Liver (tissue), 8 donors: ENCODE measurements at regions not wholly inside any gene's neighbourhood (a gene's known extent, or its start where the extent isn't known, plus 50 kb on each side); places are given as distances from the start of the nearest gene placed in this dataset.

ENCODE experiments used
- DNase-seq: peaks from one replicate; pipeline ENCODE4 v3.0.0-alpha.2; 2017; ENCODE audit warnings: low spot score
- H3K27ac ChIP-seq, 2 donors: one replicate each; pipeline ENCODE4 v1.7.0; 2013; ENCODE audit warnings: inconsistent platforms in 2 of 2, low read length in 2 of 2, control low read depth in 1 of 2, low read depth in 1 of 2, mild to moderate bottlenecking in 1 of 2
- H3K27me3 ChIP-seq, 4 donors: one replicate each; pipeline versions ENCODE4 v1.6.1 to v1.7.0; 2013; ENCODE audit warnings: low read length in 3 of 4, inconsistent platforms in 1 of 4, mild to moderate bottlenecking in 1 of 4, moderate library complexity in 1 of 4; ENCODE audit not compliant: control insufficient read depth in 4 of 4, insufficient read depth in 4 of 4
- H3K36me3 ChIP-seq, 4 donors: one replicate each; pipeline versions ENCODE4 v1.6.1 to v1.7.0; 2013; ENCODE audit warnings: low read length in 3 of 4, mild to moderate bottlenecking in 3 of 4, low read depth in 1 of 4, moderate library complexity in 1 of 4; ENCODE audit not compliant: control insufficient read depth in 4 of 4, insufficient read depth in 3 of 4
- H3K4me1 ChIP-seq, 4 donors: one replicate each; pipeline versions ENCODE4 v1.6.1 to v1.7.0; 2013; ENCODE audit warnings: low read length in 3 of 4, mild to moderate bottlenecking in 3 of 4, moderate library complexity in 1 of 4; ENCODE audit not compliant: control insufficient read depth in 4 of 4, insufficient read depth in 4 of 4
- H3K4me3 ChIP-seq, 3 donors: one replicate each; pipeline versions ENCODE4 v1.6.1 to v1.7.0; 2013; ENCODE audit warnings: low read length in 3 of 3, control low read depth in 1 of 3, low read depth in 1 of 3, mild to moderate bottlenecking in 1 of 3
- H3K9ac ChIP-seq, 2 donors: one replicate each; pipeline ENCODE4 v1.7.0; 2013; ENCODE audit warnings: low read length in 2 of 2, mild to moderate bottlenecking in 2 of 2, moderate library complexity in 2 of 2, control low read depth in 1 of 2, low read depth in 1 of 2
- H3K9me3 ChIP-seq, 4 donors: one replicate each; pipeline versions ENCODE4 v1.6.1 to v1.7.0; 2013; ENCODE audit warnings: low read length in 3 of 4; ENCODE audit not compliant: control insufficient read depth in 4 of 4
- EGR1 ChIP-seq, 2 donors: IDR thresholded peaks; 2 replicates each; pipeline ENCODE4 v1.6.1; 2016 to 2018; ENCODE audit warnings: antibody characterized with exemption in 2 of 2, low read depth in 2 of 2
- FOXA1 ChIP-seq: IDR thresholded peaks from 2 replicates; pipeline ENCODE4 v1.6.1; 2016; ENCODE audit warnings: antibody characterized with exemption
- FOXA2 ChIP-seq: IDR thresholded peaks from 2 replicates; pipeline ENCODE4 v1.6.1; 2016; ENCODE audit warnings: antibody characterized with exemption
- GABPA ChIP-seq, 2 donors: IDR thresholded peaks in 1 of 2; conservative IDR thresholded peaks in 1 of 2; 2 replicates each; pipeline ENCODE4 v1.6.1; 2016; ENCODE audit warnings: antibody characterized with exemption in 2 of 2, mild to moderate bottlenecking in 1 of 2, moderate library complexity in 1 of 2
- HNF4A ChIP-seq, 2 donors: conservative IDR thresholded peaks; 2 replicates each; pipeline ENCODE4 v1.6.1; 2016; ENCODE audit warnings: antibody characterized with exemption in 2 of 2, mild to moderate bottlenecking in 2 of 2
- JUND ChIP-seq, 2 donors: IDR thresholded peaks; 2 replicates each; pipeline ENCODE4 v1.6.1; 2016; ENCODE audit warnings: antibody characterized with exemption in 2 of 2
- MAX ChIP-seq: IDR thresholded peaks from 2 replicates; pipeline ENCODE4 v1.6.1; 2016; ENCODE audit warnings: antibody characterized with exemption
- RAD21 ChIP-seq, 2 donors: IDR thresholded peaks; 2 replicates each; pipeline ENCODE4 v1.6.1; 2016; ENCODE audit warnings: antibody characterized with exemption in 2 of 2, mild to moderate bottlenecking in 2 of 2
- RXRA ChIP-seq, 2 donors: IDR thresholded peaks; 2 replicates each; pipeline ENCODE4 v1.6.1; 2017 to 2018; ENCODE audit warnings: antibody characterized with exemption in 2 of 2, mild to moderate bottlenecking in 1 of 2
- SP1 ChIP-seq: IDR thresholded peaks from 2 replicates; pipeline ENCODE4 v1.6.1; 2018; ENCODE audit warnings: antibody characterized with exemption, mild to moderate bottlenecking
- TAF1 ChIP-seq: conservative IDR thresholded peaks from 2 replicates; pipeline ENCODE4 v1.6.1; 2016; ENCODE audit warnings: antibody characterized with exemption, mild to moderate bottlenecking
- YY1 ChIP-seq: IDR thresholded peaks from 2 replicates; pipeline ENCODE4 v1.6.1; 2016; ENCODE audit warnings: antibody characterized with exemption, mild to moderate bottlenecking
- ZBTB33 ChIP-seq: IDR thresholded peaks from 2 replicates; pipeline ENCODE4 v1.6.1; 2016; ENCODE audit warnings: antibody characterized with exemption
- whole genome bisulfite sequencing: extraction: QIAGEN DNeasy Blood & Tissue Kit; methylation state at CpG from one replicate; pipeline ENCODE4 v1.1.7; 2013; 5-methylcytosine and 5-hydroxymethylcytosine counted together
- TF ChIP-seq, protein P1 (sequence below): fragments of 150-350 bp; IDR thresholded peaks from 2 replicates; pipeline ENCODE4 v1.5.1; 2017; ENCODE audit warnings: improper control_type of control experiment, low read depth, low read length; ENCODE audit not compliant: missing input control
- TF ChIP-seq, protein P2 (sequence below): IDR thresholded peaks from 2 replicates; pipeline ENCODE4 v1.6.1; 2016; ENCODE audit warnings: antibody characterized with exemption, mild to moderate bottlenecking
- donor health status: healthy.
- donor health status: healthy.
- donor health status: healthy.
- donor health status: healthy.
- donor health status: healthy.

GRCh38 chr20:41693136-41693979 lies 75.2 kb upstream of the CHD6 start:
- Histone ChIP-seq H3K9ac (peak overlapping the region; percentile 67 to 98), H3K27ac (peak overlapping the region; percentile 80 to 91), H3K36me3 (no peaks in the 10 kb centered on the region), H3K27me3 (no peaks in the 10 kb centered on the region), H3K4me1 (peaks cover 0 to 11% (median 0%) of the 10 kb centered on the region in 4 donors), H3K9me3 (no peaks in the 10 kb centered on the region), H3K4me3 (peak overlapping the region; percentile 71 to 96 (median 74))
- WGBS, result under 1% methylated on average over 33 of the region's 33 CpGs
- peak; percentile 64 for DNase-seq
- TF ChIP-seq FOXA2, result peak; percentile 34
- TF ChIP-seq YY1, result peak; percentile 98
- TF ChIP-seq SP1, result peak; percentile 24
- peak; percentile 1 to 13 for TF ChIP-seq EGR1 (IDR thresholded peaks at IDR 0.05; ENCODE audit: low read depth in 2 of 2)
- TF ChIP-seq, protein P1, sequence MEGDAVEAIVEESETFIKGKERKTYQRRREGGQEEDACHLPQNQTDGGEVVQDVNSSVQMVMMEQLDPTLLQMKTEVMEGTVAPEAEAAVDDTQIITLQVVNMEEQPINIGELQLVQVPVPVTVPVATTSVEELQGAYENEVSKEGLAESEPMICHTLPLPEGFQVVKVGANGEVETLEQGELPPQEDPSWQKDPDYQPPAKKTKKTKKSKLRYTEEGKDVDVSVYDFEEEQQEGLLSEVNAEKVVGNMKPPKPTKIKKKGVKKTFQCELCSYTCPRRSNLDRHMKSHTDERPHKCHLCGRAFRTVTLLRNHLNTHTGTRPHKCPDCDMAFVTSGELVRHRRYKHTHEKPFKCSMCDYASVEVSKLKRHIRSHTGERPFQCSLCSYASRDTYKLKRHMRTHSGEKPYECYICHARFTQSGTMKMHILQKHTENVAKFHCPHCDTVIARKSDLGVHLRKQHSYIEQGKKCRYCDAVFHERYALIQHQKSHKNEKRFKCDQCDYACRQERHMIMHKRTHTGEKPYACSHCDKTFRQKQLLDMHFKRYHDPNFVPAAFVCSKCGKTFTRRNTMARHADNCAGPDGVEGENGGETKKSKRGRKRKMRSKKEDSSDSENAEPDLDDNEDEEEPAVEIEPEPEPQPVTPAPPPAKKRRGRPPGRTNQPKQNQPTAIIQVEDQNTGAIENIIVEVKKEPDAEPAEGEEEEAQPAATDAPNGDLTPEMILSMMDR, result peak; percentile 26
- peak; percentile 83 to 94 for TF ChIP-seq GABPA (IDR thresholded peaks at IDR 0.05 in 1 of 2, conservative IDR thresholded peaks at IDR 0.05 in 1 of 2)
- TF ChIP-seq RXRA (IDR thresholded peaks at IDR 0.05), result peak in 1 of 2 donors; percentile 49
- TF ChIP-seq, protein P2, sequence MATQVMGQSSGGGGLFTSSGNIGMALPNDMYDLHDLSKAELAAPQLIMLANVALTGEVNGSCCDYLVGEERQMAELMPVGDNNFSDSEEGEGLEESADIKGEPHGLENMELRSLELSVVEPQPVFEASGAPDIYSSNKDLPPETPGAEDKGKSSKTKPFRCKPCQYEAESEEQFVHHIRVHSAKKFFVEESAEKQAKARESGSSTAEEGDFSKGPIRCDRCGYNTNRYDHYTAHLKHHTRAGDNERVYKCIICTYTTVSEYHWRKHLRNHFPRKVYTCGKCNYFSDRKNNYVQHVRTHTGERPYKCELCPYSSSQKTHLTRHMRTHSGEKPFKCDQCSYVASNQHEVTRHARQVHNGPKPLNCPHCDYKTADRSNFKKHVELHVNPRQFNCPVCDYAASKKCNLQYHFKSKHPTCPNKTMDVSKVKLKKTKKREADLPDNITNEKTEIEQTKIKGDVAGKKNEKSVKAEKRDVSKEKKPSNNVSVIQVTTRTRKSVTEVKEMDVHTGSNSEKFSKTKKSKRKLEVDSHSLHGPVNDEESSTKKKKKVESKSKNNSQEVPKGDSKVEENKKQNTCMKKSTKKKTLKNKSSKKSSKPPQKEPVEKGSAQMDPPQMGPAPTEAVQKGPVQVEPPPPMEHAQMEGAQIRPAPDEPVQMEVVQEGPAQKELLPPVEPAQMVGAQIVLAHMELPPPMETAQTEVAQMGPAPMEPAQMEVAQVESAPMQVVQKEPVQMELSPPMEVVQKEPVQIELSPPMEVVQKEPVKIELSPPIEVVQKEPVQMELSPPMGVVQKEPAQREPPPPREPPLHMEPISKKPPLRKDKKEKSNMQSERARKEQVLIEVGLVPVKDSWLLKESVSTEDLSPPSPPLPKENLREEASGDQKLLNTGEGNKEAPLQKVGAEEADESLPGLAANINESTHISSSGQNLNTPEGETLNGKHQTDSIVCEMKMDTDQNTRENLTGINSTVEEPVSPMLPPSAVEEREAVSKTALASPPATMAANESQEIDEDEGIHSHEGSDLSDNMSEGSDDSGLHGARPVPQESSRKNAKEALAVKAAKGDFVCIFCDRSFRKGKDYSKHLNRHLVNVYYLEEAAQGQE, result peak; percentile 62
- TF ChIP-seq TAF1, result peak; percentile 43
- peak in 1 of 2 donors; percentile 38 for TF ChIP-seq RAD21 (IDR thresholded peaks at IDR 0.05)
- TF ChIP-seq ZBTB33, result no peak
- no peak for TF ChIP-seq JUND (IDR thresholded peaks at IDR 0.05)
- no peak for TF ChIP-seq FOXA1
- peak in 1 of 2 donors; percentile 20 for TF ChIP-seq HNF4A (conservative IDR thresholded peaks at IDR 0.05)
- peak; percentile 96 for TF ChIP-seq MAX
